ENCODE measurements at regions not wholly inside any gene's neighbourhood (a gene's known extent, or its start where the extent isn't known, plus 50 kb on each side); places are given as distances from the start of the nearest gene placed in this dataset.

GRCh38 chr9:88930716-88931115, 60.6 kb upstream of the S1PR3 start:
- no peak for TF ChIP-seq CTCF (IDR thresholded peaks at IDR 0.05)
- TF ChIP-seq POLR2A (IDR thresholded peaks at IDR 0.05), result no peak
